Suprapubic skin (tissue), 4 donors: ENCODE measurements at regions not wholly inside any gene's neighbourhood (a gene's known extent, or its start where the extent isn't known, plus 50 kb on each side); places are given as distances from the start of the nearest gene placed in this dataset.

Source experiments
- DNase-seq, 2 donors: peaks; one replicate each; pipeline ENCODE4 v3.0.0-alpha.2; 2019; ENCODE audit warnings: low spot score in 2 of 2
- H3K27ac ChIP-seq: fragments of 200-600 bp; sonication (generic); one replicate; pipeline ENCODE4 v1.5.1; 2019
- H3K27me3 ChIP-seq: fragments of 200-600 bp; sonication (generic); one replicate; pipeline ENCODE4 v1.5.1; 2019
- H3K36me3 ChIP-seq: fragments of 200-600 bp; sonication (generic); one replicate; pipeline ENCODE4 v1.5.1; 2019
- H3K4me1 ChIP-seq: fragments of 200-600 bp; sonication (generic); one replicate; pipeline ENCODE4 v1.5.1; 2019
- H3K4me3 ChIP-seq: fragments of 200-600 bp; sonication (generic); one replicate; pipeline ENCODE4 v1.5.1; 2019; ENCODE audit warnings: mild to moderate bottlenecking
- H3K9me3 ChIP-seq: fragments of 200-600 bp; sonication (generic); one replicate; pipeline ENCODE4 v1.5.1; 2019
- CTCF ChIP-seq, 2 donors: fragments of 200-600 bp in 1 of 2; fragments of 450-650 bp in 1 of 2; sonication (generic) in 1 of 2; IDR thresholded peaks; one replicate each; pipeline ENCODE4 v1.5.1; 2016 to 2019; ENCODE audit warnings: antibody characterized with exemption in 2 of 2, mild to moderate bottlenecking in 1 of 2, moderate library complexity in 1 of 2
- EP300 ChIP-seq: sonication (generic); formaldehyde crosslinking; IDR thresholded peaks from one replicate; pipeline ENCODE4 v1.6.1; 2017; ENCODE audit warnings: antibody characterized with exemption
- POLR2A ChIP-seq, 2 donors: fragments of 450-650 bp; IDR thresholded peaks; one replicate each; pipeline ENCODE4 v1.6.1; 2017; ENCODE audit warnings: antibody characterized with exemption in 2 of 2, mild to moderate bottlenecking in 2 of 2, moderate library complexity in 2 of 2
- POLR2AphosphoS5 ChIP-seq, 3 donors: sonication (generic); formaldehyde crosslinking; IDR thresholded peaks; one replicate each; pipeline ENCODE4 v1.6.1; 2017; ENCODE audit warnings: antibody characterized with exemption in 3 of 3
- WGBS: methylation state at CpG from one replicate; pipeline ENCODE4 v1.1.5; 2018; 5-methylcytosine and 5-hydroxymethylcytosine counted together

GRCh38 chr4:120418146-120418545 is 351.5 kb upstream of the MAD2L1 start:
- no peaks in the 10 kb centered on the region for H3K36me3 ChIP-seq
- TF ChIP-seq POLR2A (IDR thresholded peaks at IDR 0.05) (no peak), POLR2AphosphoS5 (IDR thresholded peaks at IDR 0.05) (no peak), EP300 (no peak), CTCF (IDR thresholded peaks at IDR 0.05) (no peak)

GRCh38 chr4:120415896-120416295 is 349.2 kb upstream of the MAD2L1 start:
- H3K27ac ChIP-seq = no peak overlapping the region
- no peak overlapping the region for H3K4me3 ChIP-seq
- TF ChIP-seq POLR2A (IDR thresholded peaks at IDR 0.05) (no peak), EP300 (no peak), POLR2AphosphoS5 (IDR thresholded peaks at IDR 0.05) (no peak), CTCF (IDR thresholded peaks at IDR 0.05) (no peak)
- no peak for DNase-seq
- H3K4me1 ChIP-seq = no peaks in the 10 kb centered on the region
- H3K9me3 ChIP-seq = peaks cover 4% of the 10 kb centered on the region
- no peaks in the 10 kb centered on the region for H3K27me3 ChIP-seq
- no peaks in the 10 kb centered on the region for H3K36me3 ChIP-seq

More at GRCh38 chr4:120418146-120418545, 351.5 kb upstream of the MAD2L1 start:
- H3K27ac ChIP-seq = no peak overlapping the region
- H3K4me3 ChIP-seq = no peak overlapping the region
- no peaks in the 10 kb centered on the region for H3K4me1 ChIP-seq
- no peaks in the 10 kb centered on the region for H3K27me3 ChIP-seq
- DNase-seq = no peak
- H3K9me3 ChIP-seq = peaks cover 4% of the 10 kb centered on the region

GRCh38 chr4:120406960-120407359 is 340.3 kb upstream of the MAD2L1 start:
- DNase-seq = no peak
- no peak overlapping the region for H3K27ac ChIP-seq
- no peak for TF ChIP-seq POLR2AphosphoS5 (IDR thresholded peaks at IDR 0.05)
- TF ChIP-seq CTCF (IDR thresholded peaks at IDR 0.05) = no peak
- no peak for TF ChIP-seq EP300
- no peak for TF ChIP-seq POLR2A (IDR thresholded peaks at IDR 0.05)

GRCh38 chr4:120403296-120403695 is 336.6 kb upstream of the MAD2L1 start:
- Histone ChIP-seq H3K27ac (no peak overlapping the region), H3K9me3 (peaks cover 7% of the 10 kb centered on the region), H3K4me3 (no peak overlapping the region), H3K4me1 (no peaks in the 10 kb centered on the region), H3K36me3 (no peaks in the 10 kb centered on the region), H3K27me3 (no peaks in the 10 kb centered on the region)
- no peak for DNase-seq
- 94% methylated on average over 2 of the region's 2 CpGs for WGBS
- no peak for TF ChIP-seq CTCF (IDR thresholded peaks at IDR 0.05)
- TF ChIP-seq EP300 = no peak
- no peak for TF ChIP-seq POLR2A (IDR thresholded peaks at IDR 0.05)
- no peak for TF ChIP-seq POLR2AphosphoS5 (IDR thresholded peaks at IDR 0.05)

More at GRCh38 chr4:120406960-120407359, 340.3 kb upstream of the MAD2L1 start:
- Histone ChIP-seq H3K4me1 (no peaks in the 10 kb centered on the region), H3K36me3 (no peaks in the 10 kb centered on the region), H3K27me3 (no peaks in the 10 kb centered on the region), H3K4me3 (no peak overlapping the region), H3K9me3 (peaks cover 7% of the 10 kb centered on the region)

GRCh38 chr4:120400441-120400840 is 333.8 kb upstream of the MAD2L1 start:
- WGBS = 93% methylated on average over 4 of the region's 4 CpGs
- no peaks in the 10 kb centered on the region for H3K4me1 ChIP-seq
- DNase-seq = no peak
- no peak for TF ChIP-seq CTCF (IDR thresholded peaks at IDR 0.05)
- TF ChIP-seq POLR2AphosphoS5 (IDR thresholded peaks at IDR 0.05) = no peak
- no peak for TF ChIP-seq EP300
- TF ChIP-seq POLR2A (IDR thresholded peaks at IDR 0.05) = no peak
- no peak overlapping the region for H3K27ac ChIP-seq
- H3K27me3 ChIP-seq = no peaks in the 10 kb centered on the region
- H3K9me3 ChIP-seq = no peaks in the 10 kb centered on the region
- no peak overlapping the region for H3K4me3 ChIP-seq
- no peaks in the 10 kb centered on the region for H3K36me3 ChIP-seq
